Retina (tissue), 1 donor: ENCODE measurements at regions not wholly inside any gene's neighbourhood (a gene's known extent, or its start where the extent isn't known, plus 50 kb on each side); places are given as distances from the start of the nearest gene placed in this dataset.

Experiments
- DNase-seq: peaks from one replicate; pipeline ENCODE4 v3.0.0-alpha.2; 2016

- DNase-seq: no peak
Observed at GRCh38 chr22:48953103-48953720, 874.5 kb downstream of the BRD1 start.

GRCh38 chr22:48952256-48953102 lies 875.2 kb downstream of the BRD1 start:
- DNase-seq: no peak

GRCh38 chr22:48951836-48952235 lies 875.8 kb downstream of the BRD1 start:
- DNase-seq: no peak

GRCh38 chr22:48950151-48950915 lies 877.3 kb downstream of the BRD1 start:
- DNase-seq: no peak

- no peak for DNase-seq
Observed at GRCh38 chr22:48949375-48950149, 878.1 kb downstream of the BRD1 start.

- no peak for DNase-seq
Observed at GRCh38 chr22:48948575-48949170, 879.0 kb downstream of the BRD1 start.

- DNase-seq: no peak
Observed at GRCh38 chr22:48947636-48948035, 880.0 kb downstream of the BRD1 start.

- no peak for DNase-seq
Observed at GRCh38 chr22:48945621-48946458, 881.8 kb downstream of the BRD1 start.

GRCh38 chr22:48944751-48945620 lies 882.7 kb downstream of the BRD1 start:
- peak; percentile 29 for DNase-seq

- DNase-seq: no peak
Observed at GRCh38 chr22:48944433-48944750, 883.3 kb downstream of the BRD1 start.

GRCh38 chr22:48943567-48944432 lies 883.9 kb downstream of the BRD1 start:
- no peak for DNase-seq

GRCh38 chr22:48942698-48943566 lies 884.7 kb downstream of the BRD1 start:
- no peak for DNase-seq

- DNase-seq: no peak
Observed at GRCh38 chr22:48941903-48942575, 885.6 kb downstream of the BRD1 start.

GRCh38 chr22:48941033-48941902 lies 886.4 kb downstream of the BRD1 start:
- no peak for DNase-seq

- DNase-seq: no peak
Observed at GRCh38 chr22:48940266-48941032, 887.2 kb downstream of the BRD1 start.
